SU-DHL-6 (cell line): ENCODE measurements at regions not wholly inside any gene's neighbourhood (a gene's known extent, or its start where the extent isn't known, plus 50 kb on each side); places are given as distances from the start of the nearest gene placed in this dataset.

ENCODE experiments used
- CTCF ChIP-seq: fragments of 200-600 bp; sonication (generic); IDR thresholded peaks from one replicate; pipeline ENCODE4 v1.5.1; 2017; ENCODE audit warnings: antibody characterized with exemption, mild to moderate bottlenecking, low read length, moderate library complexity; ENCODE audit not compliant: insufficient read depth, poor library complexity, severe bottlenecking
- EZH2phosphoT487 ChIP-seq: fragments of 200-600 bp; sonication (generic), shearing (Covaris generic); conservative IDR thresholded peaks from 2 replicates; pipeline ENCODE4 v1.6.1; 2018; ENCODE audit warnings: mild to moderate bottlenecking, antibody characterized with exemption, low read length, moderate library complexity, mixed read lengths

- TF ChIP-seq CTCF (no peak), EZH2phosphoT487 (no peak)
Observed at GRCh38 chr3:103711670-103712069, 1276.9 kb downstream of the ZPLD1 start.
